ENCODE measurements at regions not wholly inside any gene's neighbourhood (a gene's known extent, or its start where the extent isn't known, plus 50 kb on each side); places are given as distances from the start of the nearest gene placed in this dataset.

- no peaks in the 10 kb centered on the region for H3K36me3 Mint-ChIP-seq (ENCODE audit: unreplicated experiment)
- no peak for DNase-seq (ENCODE audit: extremely low spot score, unreplicated experiment)
- TF ChIP-seq CTCF (IDR thresholded peaks at IDR 0.05): no peak
- no peaks in the 10 kb centered on the region for H3K27me3 Mint-ChIP-seq (ENCODE audit: unreplicated experiment)
- H3K9me3 Mint-ChIP-seq (ENCODE audit: unreplicated experiment): no peaks in the 10 kb centered on the region
- no peak overlapping the region for H3K27ac Mint-ChIP-seq (ENCODE audit: unreplicated experiment)
- no peak overlapping the region for H3K4me3 Mint-ChIP-seq (ENCODE audit: unreplicated experiment)
- H3K4me1 Mint-ChIP-seq (ENCODE audit: unreplicated experiment): peaks cover 24% of the 10 kb centered on the region
Observed at GRCh38 chr4:182136201-182136600, 107.0 kb upstream of the TENM3 start.

GRCh38 chr4:182137343-182137742 lies 105.9 kb upstream of the TENM3 start:
- Mint-ChIP-seq H3K9me3 (ENCODE audit: unreplicated experiment) (no peaks in the 10 kb centered on the region), H3K36me3 (ENCODE audit: unreplicated experiment) (no peaks in the 10 kb centered on the region), H3K27ac (ENCODE audit: unreplicated experiment) (peak overlapping the region; percentile 48), H3K4me3 (ENCODE audit: unreplicated experiment) (peak overlapping the region; percentile 24), H3K4me1 (ENCODE audit: unreplicated experiment) (peaks cover 27% of the 10 kb centered on the region), H3K27me3 (ENCODE audit: unreplicated experiment) (no peaks in the 10 kb centered on the region)
- DNase-seq (ENCODE audit: extremely low spot score, unreplicated experiment): no peak
- TF ChIP-seq CTCF (IDR thresholded peaks at IDR 0.05): no peak

- no peaks in the 10 kb centered on the region for H3K27me3 Mint-ChIP-seq (ENCODE audit: unreplicated experiment)
- H3K4me3 Mint-ChIP-seq (ENCODE audit: unreplicated experiment): no peak overlapping the region
- H3K36me3 Mint-ChIP-seq (ENCODE audit: unreplicated experiment): no peaks in the 10 kb centered on the region
- DNase-seq (ENCODE audit: extremely low spot score, unreplicated experiment): no peak
- H3K27ac Mint-ChIP-seq (ENCODE audit: unreplicated experiment): no peak overlapping the region
- no peaks in the 10 kb centered on the region for H3K9me3 Mint-ChIP-seq (ENCODE audit: unreplicated experiment)
- peaks cover 29% of the 10 kb centered on the region for H3K4me1 Mint-ChIP-seq (ENCODE audit: unreplicated experiment)
- TF ChIP-seq CTCF (IDR thresholded peaks at IDR 0.05): no peak
Observed at GRCh38 chr4:182139491-182139890, 103.7 kb upstream of the TENM3 start.

- no peaks in the 10 kb centered on the region for H3K36me3 Mint-ChIP-seq (ENCODE audit: unreplicated experiment)
- H3K4me3 Mint-ChIP-seq (ENCODE audit: unreplicated experiment): no peak overlapping the region
- H3K4me1 Mint-ChIP-seq (ENCODE audit: unreplicated experiment): peaks cover 35% of the 10 kb centered on the region
- no peak overlapping the region for H3K27ac Mint-ChIP-seq (ENCODE audit: unreplicated experiment)
- TF ChIP-seq CTCF (IDR thresholded peaks at IDR 0.05): no peak
- DNase-seq (ENCODE audit: extremely low spot score, unreplicated experiment): no peak
- H3K27me3 Mint-ChIP-seq (ENCODE audit: unreplicated experiment): no peaks in the 10 kb centered on the region
- H3K9me3 Mint-ChIP-seq (ENCODE audit: unreplicated experiment): no peaks in the 10 kb centered on the region
Observed at GRCh38 chr4:182140547-182140946, 102.7 kb upstream of the TENM3 start.

GRCh38 chr4:182141061-182141460 lies 102.1 kb upstream of the TENM3 start:
- H3K27ac Mint-ChIP-seq (ENCODE audit: unreplicated experiment): no peak overlapping the region
- H3K27me3 Mint-ChIP-seq (ENCODE audit: unreplicated experiment): no peaks in the 10 kb centered on the region
- H3K4me1 Mint-ChIP-seq (ENCODE audit: unreplicated experiment): peaks cover 39% of the 10 kb centered on the region
- H3K4me3 Mint-ChIP-seq (ENCODE audit: unreplicated experiment): no peak overlapping the region
- no peaks in the 10 kb centered on the region for H3K9me3 Mint-ChIP-seq (ENCODE audit: unreplicated experiment)
- DNase-seq (ENCODE audit: extremely low spot score, unreplicated experiment): no peak
- no peaks in the 10 kb centered on the region for H3K36me3 Mint-ChIP-seq (ENCODE audit: unreplicated experiment)
- no peak for TF ChIP-seq CTCF (IDR thresholded peaks at IDR 0.05)

All from osteocyte (in vitro differentiated cells).